ENCODE measurements at regions not wholly inside any gene's neighbourhood (a gene's known extent, or its start where the extent isn't known, plus 50 kb on each side); places are given as distances from the start of the nearest gene placed in this dataset.

GRCh38 chr16:35485915-35486314 lies 2026.5 kb downstream of the TP53TG3F start:
- intact Hi-C loops (cut with micrococcal nuclease; ENCODE audit: unreplicated experiment), result no loop called here
- no peaks in the 10 kb centered on the region for H3K4me1 ChIP-seq
- no TSS peak for BruUV-seq (replicated peaks)
- Mint-ChIP-seq H3K4me1 (ENCODE audit: low read depth, unreplicated experiment) (no peaks in the 10 kb centered on the region), H3K9me3 (ENCODE audit: unreplicated experiment) (no peaks in the 10 kb centered on the region), H3K36me3 (ENCODE audit: insufficient read depth, unreplicated experiment) (no peaks in the 10 kb centered on the region), H3K27me3 (ENCODE audit: insufficient read depth, unreplicated experiment) (no peaks in the 10 kb centered on the region), H3K27ac (ENCODE audit: unreplicated experiment) (no peak overlapping the region), H3K4me3 (ENCODE audit: unreplicated experiment) (no peak overlapping the region)
- ChIA-PET POLR2A (no interaction called here), CTCF (no interaction called here)
- no peaks in the 10 kb centered on the region for H3K27me3 ChIP-seq (replicated peaks; ENCODE audit: control insufficient read depth, insufficient read depth, low read length)
- no peak overlapping the region for H3K4me3 ChIP-seq (ENCODE audit: low read depth, low read length)
- no peak for DNase-seq
- no peaks in the 10 kb centered on the region for H3K9me3 ChIP-seq
- no peaks in the 10 kb centered on the region for H3K36me3 ChIP-seq (ENCODE audit: control insufficient read depth, insufficient read depth, low read length)
- TF ChIP-seq CTCF (IDR thresholded peaks at IDR 0.05; ENCODE audit: insufficient read depth in 1 of 2, low read depth in 1 of 2, low read length in 1 of 2, severe bottlenecking in 1 of 2, unreplicated experiment in 1 of 2), result no peak

- no peak for TF ChIP-seq CTCF (IDR thresholded peaks at IDR 0.05; ENCODE audit: insufficient read depth in 1 of 2, low read depth in 1 of 2, low read length in 1 of 2, severe bottlenecking in 1 of 2, unreplicated experiment in 1 of 2)
- H3K36me3 ChIP-seq (ENCODE audit: control insufficient read depth, insufficient read depth, low read length), result no peaks in the 10 kb centered on the region
- Mint-ChIP-seq H3K36me3 (ENCODE audit: insufficient read depth, unreplicated experiment) (no peaks in the 10 kb centered on the region), H3K4me1 (ENCODE audit: low read depth, unreplicated experiment) (no peaks in the 10 kb centered on the region), H3K4me3 (ENCODE audit: unreplicated experiment) (no peak overlapping the region), H3K9me3 (ENCODE audit: unreplicated experiment) (no peaks in the 10 kb centered on the region), H3K27me3 (ENCODE audit: insufficient read depth, unreplicated experiment) (no peaks in the 10 kb centered on the region), H3K27ac (ENCODE audit: unreplicated experiment) (no peak overlapping the region)
- ChIA-PET CTCF (no interaction called here), POLR2A (no interaction called here)
- intact Hi-C loops (cut with micrococcal nuclease; ENCODE audit: unreplicated experiment), result no loop called here
- no peak for DNase-seq
- H3K4me1 ChIP-seq, result no peaks in the 10 kb centered on the region
- no peaks in the 10 kb centered on the region for H3K9me3 ChIP-seq
- no TSS peak for BruUV-seq (replicated peaks)
- H3K4me3 ChIP-seq (ENCODE audit: low read depth, low read length), result no peak overlapping the region
- H3K27me3 ChIP-seq (replicated peaks; ENCODE audit: control insufficient read depth, insufficient read depth, low read length), result no peaks in the 10 kb centered on the region
Observed at GRCh38 chr16:35492225-35492624, 2032.8 kb downstream of the TP53TG3F start.

- H3K9me3 ChIP-seq, result no peaks in the 10 kb centered on the region
Observed at GRCh38 chr16:35497399-35497798, 2038.0 kb downstream of the TP53TG3F start.

More at GRCh38 chr16:35497399-35497798, 2038.0 kb downstream of the TP53TG3F start:
- DNase-seq, result no peak
- POLR2A ChIA-PET, result no interaction called here
- BruUV-seq (replicated peaks), result no TSS peak
- Histone ChIP-seq H3K4me3 (ENCODE audit: low read depth, low read length) (no peak overlapping the region), H3K36me3 (ENCODE audit: control insufficient read depth, insufficient read depth, low read length) (no peaks in the 10 kb centered on the region), H3K27me3 (replicated peaks; ENCODE audit: control insufficient read depth, insufficient read depth, low read length) (no peaks in the 10 kb centered on the region), H3K4me1 (no peaks in the 10 kb centered on the region)
- Mint-ChIP-seq H3K27me3 (ENCODE audit: insufficient read depth, unreplicated experiment) (no peaks in the 10 kb centered on the region), H3K4me1 (ENCODE audit: low read depth, unreplicated experiment) (no peaks in the 10 kb centered on the region), H3K36me3 (ENCODE audit: insufficient read depth, unreplicated experiment) (no peaks in the 10 kb centered on the region), H3K4me3 (ENCODE audit: unreplicated experiment) (no peak overlapping the region), H3K27ac (ENCODE audit: unreplicated experiment) (no peak overlapping the region), H3K9me3 (ENCODE audit: unreplicated experiment) (no peaks in the 10 kb centered on the region)
- no peak for TF ChIP-seq CTCF (IDR thresholded peaks at IDR 0.05; ENCODE audit: insufficient read depth in 1 of 2, low read depth in 1 of 2, low read length in 1 of 2, severe bottlenecking in 1 of 2, unreplicated experiment in 1 of 2)
- intact Hi-C loops (cut with micrococcal nuclease; ENCODE audit: unreplicated experiment), result no loop called here
- CTCF ChIA-PET, result no interaction called here
